PC-3 (cell line): ENCODE measurements at regions not wholly inside any gene's neighbourhood (a gene's known extent, or its start where the extent isn't known, plus 50 kb on each side); places are given as distances from the start of the nearest gene placed in this dataset.

Source experiments
- ATAC-seq: fragments of 200-7000 bp; cut with Tn5 transposase; 2 replicates; pipeline ENCODE4 v1.9.1; 2020; ENCODE audit warnings: mild to moderate bottlenecking, moderate library complexity
- BruUV-seq: library from RNA; stranded (reverse); fragments of 400-500 nt; replicated peaks from 2 replicates; lab custom pipeline; 2021; lab: Mats Ljungman, UMichigan
- CTCF ChIA-PET: fragments of 300-600 bp; sonication (Branson Sonifier 250); formaldehyde crosslinking; loops from one replicate; lab custom pipeline; 2022; ENCODE audit warnings: antibody characterized with exemption; lab: Charles Lee
- POLR2A ChIA-PET: fragments of 300-600 bp; sonication (Branson Sonifier 250); formaldehyde crosslinking; loops from one replicate; lab custom pipeline; 2022; ENCODE audit warnings: antibody characterized with exemption; ENCODE audit not compliant: unreplicated experiment; lab: Charles Lee
- DNase-seq: peaks from one replicate; pipeline ENCODE4 v3.0.0-alpha.2; 2015
- H2AFZ ChIP-seq: fragments of 300-600 bp; sonication (generic); 2 replicates; pipeline ENCODE4 v1.6.0; 2016; ENCODE audit warnings: antibody characterized with exemption, low read length
- H3F3A ChIP-seq: fragments of 300-600 bp; sonication (generic); one replicate; pipeline ENCODE4 v1.6.0; 2017; ENCODE audit warnings: antibody characterized with exemption, low read length, control low read depth, mild to moderate bottlenecking; ENCODE audit not compliant: unreplicated experiment
- H3K27ac ChIP-seq: fragments of 300-600 bp; sonication (generic); 2 replicates; pipeline ENCODE4 v1.5.1; 2016; ENCODE audit warnings: mild to moderate bottlenecking, low read length
- H3K27me3 ChIP-seq: fragments of 300-600 bp; sonication (generic); 2 replicates; pipeline ENCODE4 v1.6.1; 2016; ENCODE audit warnings: low read length, mixed read lengths
- H3K36me3 ChIP-seq: fragments of 300-600 bp; sonication (generic); 2 replicates; pipeline ENCODE4 v1.6.1; 2016; ENCODE audit warnings: low read depth, mixed run types, low read length, mixed read lengths
- H3K4me1 ChIP-seq: fragments of 300-600 bp; sonication (generic); 2 replicates; pipeline ENCODE4 v1.5.1; 2016; ENCODE audit warnings: low read length; ENCODE audit not compliant: insufficient read depth
- H3K4me2 ChIP-seq: fragments of 300-600 bp; sonication (generic); 2 replicates; pipeline ENCODE4 v1.6.0; 2016; ENCODE audit warnings: low read length
- H3K4me3 ChIP-seq: fragments of 300-600 bp; sonication (generic); 2 replicates; pipeline ENCODE4 v1.5.1; 2016; ENCODE audit warnings: mild to moderate bottlenecking, low read length, mixed read lengths
- H3K79me2 ChIP-seq: fragments of 300-600 bp; sonication (generic); 2 replicates; pipeline ENCODE4 v1.6.1; 2017; ENCODE audit warnings: low read length, mixed read lengths
- H3K9ac ChIP-seq: fragments of 300-600 bp; sonication (generic); 2 replicates; pipeline ENCODE4 v1.6.0; 2016; ENCODE audit warnings: mild to moderate bottlenecking, low read length
- H3K9me2 ChIP-seq: fragments of 300-600 bp; sonication (generic); replicated peaks from 2 replicates; pipeline ENCODE4 v1.6.1; 2016; ENCODE audit warnings: mixed run types, low read length, mixed read lengths
- H3K9me3 ChIP-seq: fragments of 300-600 bp; sonication (generic); 2 replicates; pipeline ENCODE4 v1.6.1; 2016; ENCODE audit warnings: low read length, mixed read lengths
- H4K20me1 ChIP-seq: fragments of 300-600 bp; sonication (generic); 2 replicates; pipeline ENCODE4 v1.6.1; 2016; ENCODE audit warnings: low read length, mixed read lengths
- EZH2 ChIP-seq: fragments of 300-600 bp; sonication (generic); IDR thresholded peaks from one replicate; pipeline ENCODE4 v1.6.1; 2017; ENCODE audit warnings: antibody characterized with exemption, mild to moderate bottlenecking, low read length; ENCODE audit not compliant: unreplicated experiment
- EZH2phosphoT487 ChIP-seq: fragments of 300-600 bp; sonication (generic); IDR thresholded peaks from 2 replicates; pipeline ENCODE4 v1.6.1; 2018; ENCODE audit warnings: mild to moderate bottlenecking, antibody characterized with exemption, low read length, borderline replicate concordance
- intact Hi-C: fragments of 100-400 bp; cut with micrococcal nuclease; formaldehyde crosslinking; loops from 2 replicates; pipeline ENCODE4 v1.9.0; 2023
- TF ChIP-seq, protein P1 (sequence below): fragments of 300-600 bp; sonication (generic); conservative IDR thresholded peaks from 2 replicates; pipeline ENCODE4 v1.5.1; 2017; ENCODE audit warnings: antibody characterized with exemption, low read depth, mild to moderate bottlenecking, low read length

DNA sequence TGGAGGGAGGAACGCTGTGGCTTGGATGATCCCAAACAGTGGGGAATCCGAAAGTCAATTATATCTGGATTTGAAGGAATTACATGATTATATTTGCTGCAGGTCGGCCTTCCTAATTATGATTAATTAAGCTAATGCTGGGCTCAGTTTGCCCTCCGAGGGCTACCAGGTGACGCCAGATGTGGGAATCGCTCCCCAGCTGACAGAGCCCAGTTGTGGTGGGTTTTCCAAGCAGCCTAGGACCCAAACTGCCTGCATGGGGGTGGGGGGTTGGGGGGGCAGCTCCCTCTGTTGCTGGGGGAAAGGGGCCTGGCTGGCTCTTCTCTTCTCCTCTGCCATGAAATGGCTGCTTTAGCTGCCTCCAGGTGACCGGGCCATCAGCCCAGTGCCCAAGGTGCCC is 147.6 kb upstream of the C1orf174 start:
- Histone ChIP-seq H3F3A (no peaks in the 10 kb centered on the region), H3K9ac (no peak overlapping the region), H3K9me3 (no peaks in the 10 kb centered on the region), H3K27ac (no peak overlapping the region), H4K20me1 (no peaks in the 10 kb centered on the region), H3K79me2 (no peaks in the 10 kb centered on the region), H3K27me3 (peaks cover 75% of the 10 kb centered on the region), H2AFZ (no peak overlapping the region), H3K4me1 (no peaks in the 10 kb centered on the region), H3K4me2 (no peak overlapping the region), H3K36me3 (no peaks in the 10 kb centered on the region), H3K9me2 (no peaks in the 10 kb centered on the region), H3K4me3 (no peak overlapping the region)
- POLR2A ChIA-PET: no interaction called here
- ATAC-seq (no peak), DNase-seq (no peak)
- intact Hi-C loops: no loop called here
- no TSS peak for BruUV-seq
- CTCF ChIA-PET: no interaction called here
- no peak for TF ChIP-seq EZH2phosphoT487
- TF ChIP-seq, protein P1, sequence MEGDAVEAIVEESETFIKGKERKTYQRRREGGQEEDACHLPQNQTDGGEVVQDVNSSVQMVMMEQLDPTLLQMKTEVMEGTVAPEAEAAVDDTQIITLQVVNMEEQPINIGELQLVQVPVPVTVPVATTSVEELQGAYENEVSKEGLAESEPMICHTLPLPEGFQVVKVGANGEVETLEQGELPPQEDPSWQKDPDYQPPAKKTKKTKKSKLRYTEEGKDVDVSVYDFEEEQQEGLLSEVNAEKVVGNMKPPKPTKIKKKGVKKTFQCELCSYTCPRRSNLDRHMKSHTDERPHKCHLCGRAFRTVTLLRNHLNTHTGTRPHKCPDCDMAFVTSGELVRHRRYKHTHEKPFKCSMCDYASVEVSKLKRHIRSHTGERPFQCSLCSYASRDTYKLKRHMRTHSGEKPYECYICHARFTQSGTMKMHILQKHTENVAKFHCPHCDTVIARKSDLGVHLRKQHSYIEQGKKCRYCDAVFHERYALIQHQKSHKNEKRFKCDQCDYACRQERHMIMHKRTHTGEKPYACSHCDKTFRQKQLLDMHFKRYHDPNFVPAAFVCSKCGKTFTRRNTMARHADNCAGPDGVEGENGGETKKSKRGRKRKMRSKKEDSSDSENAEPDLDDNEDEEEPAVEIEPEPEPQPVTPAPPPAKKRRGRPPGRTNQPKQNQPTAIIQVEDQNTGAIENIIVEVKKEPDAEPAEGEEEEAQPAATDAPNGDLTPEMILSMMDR: no peak
- TF ChIP-seq EZH2: no peak

DNA sequence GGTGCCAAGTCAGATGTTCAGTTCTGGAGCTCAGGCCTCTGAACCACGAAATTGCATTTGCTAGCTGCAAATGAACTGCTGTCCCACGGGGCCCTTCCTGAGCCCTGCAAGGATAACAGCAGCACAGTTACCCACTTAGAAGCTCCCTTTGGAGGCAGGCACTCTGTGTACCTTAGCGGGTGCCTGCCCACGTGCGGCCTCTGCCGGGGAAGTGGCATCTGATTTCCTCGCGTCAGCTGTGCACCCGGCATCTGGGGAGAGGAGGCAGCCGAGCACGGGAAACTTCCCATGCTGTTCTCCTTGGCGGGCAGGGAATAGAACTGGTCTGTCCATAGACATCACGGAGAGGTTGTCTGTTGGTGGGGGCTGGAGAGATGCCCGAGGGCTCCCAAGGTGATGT is 148.0 kb upstream of the C1orf174 start:
- H3F3A ChIP-seq: no peaks in the 10 kb centered on the region
- H4K20me1 ChIP-seq: no peaks in the 10 kb centered on the region
- no peaks in the 10 kb centered on the region for H3K4me1 ChIP-seq
- DNase-seq (no peak), ATAC-seq (peak; percentile 49)
- H3K79me2 ChIP-seq: no peaks in the 10 kb centered on the region
- H3K9me2 ChIP-seq: no peaks in the 10 kb centered on the region
- H3K27ac ChIP-seq: no peak overlapping the region
- H3K9me3 ChIP-seq: no peaks in the 10 kb centered on the region
- CTCF ChIA-PET: no interaction called here
- H3K27me3 ChIP-seq: peaks cover 78% of the 10 kb centered on the region
- intact Hi-C loops: no loop called here
- H3K4me3 ChIP-seq: no peak overlapping the region
- no peak overlapping the region for H3K9ac ChIP-seq
- no peak overlapping the region for H3K4me2 ChIP-seq
- TF ChIP-seq EZH2 (peak; percentile 32), EZH2phosphoT487 (no peak)
- TF ChIP-seq, protein P1: peak; percentile 25; the same call in 1 of the 2 replicates
- H2AFZ ChIP-seq: no peak overlapping the region
- BruUV-seq: no TSS peak
- POLR2A ChIA-PET: no interaction called here
- H3K36me3 ChIP-seq: no peaks in the 10 kb centered on the region

DNA sequence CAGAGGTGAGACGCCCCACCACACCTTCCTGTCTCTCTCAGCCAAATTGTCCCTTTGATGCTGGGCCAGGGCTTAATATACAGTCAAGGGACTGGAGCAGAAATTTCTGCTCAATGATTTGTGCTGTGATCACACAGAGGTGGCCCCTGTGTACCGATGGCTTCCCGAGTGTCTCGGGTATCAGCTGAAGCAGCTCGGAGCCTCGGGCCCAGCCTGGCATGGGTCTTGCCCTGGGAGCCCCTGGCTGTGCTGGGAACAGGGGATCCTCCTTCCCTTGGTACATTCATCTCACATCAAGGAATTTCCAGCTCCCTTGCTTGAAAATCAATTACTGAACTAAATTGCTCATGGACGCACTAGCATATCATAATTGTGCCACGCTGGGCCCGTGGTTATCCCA is 148.8 kb upstream of the C1orf174 start:
- Histone ChIP-seq H3K9me3 (no peaks in the 10 kb centered on the region), H4K20me1 (no peaks in the 10 kb centered on the region), H3K36me3 (no peaks in the 10 kb centered on the region), H3K4me2 (no peak overlapping the region), H3K9ac (no peak overlapping the region), H3K27ac (no peak overlapping the region), H3K79me2 (no peaks in the 10 kb centered on the region), H3K27me3 (peaks cover 78% of the 10 kb centered on the region), H3K4me1 (no peaks in the 10 kb centered on the region), H2AFZ (no peak overlapping the region), H3K9me2 (no peaks in the 10 kb centered on the region), H3K4me3 (no peak overlapping the region), H3F3A (no peaks in the 10 kb centered on the region)
- POLR2A ChIA-PET: no interaction called here
- CTCF ChIA-PET: no interaction called here
- intact Hi-C loops: no loop called here
- ATAC-seq: no peak
- no TSS peak for BruUV-seq
- TF ChIP-seq, protein P1: no peak
- TF ChIP-seq EZH2phosphoT487 (no peak), EZH2 (no peak)
- no peak for DNase-seq
